ENCODE measurements at regions not wholly inside any gene's neighbourhood (a gene's known extent, or its start where the extent isn't known, plus 50 kb on each side); places are given as distances from the start of the nearest gene placed in this dataset.
"Not testable (repeated sequence)": the region's sequence is repeated elsewhere in the genome, so short reads cannot be mapped to it uniquely, and the experiment has no call there.

- no peak for DNase-seq
Measured at GRCh38 chr4:59727745-59728144, 1472.4 kb upstream of the ADGRL3 start.

DNA sequence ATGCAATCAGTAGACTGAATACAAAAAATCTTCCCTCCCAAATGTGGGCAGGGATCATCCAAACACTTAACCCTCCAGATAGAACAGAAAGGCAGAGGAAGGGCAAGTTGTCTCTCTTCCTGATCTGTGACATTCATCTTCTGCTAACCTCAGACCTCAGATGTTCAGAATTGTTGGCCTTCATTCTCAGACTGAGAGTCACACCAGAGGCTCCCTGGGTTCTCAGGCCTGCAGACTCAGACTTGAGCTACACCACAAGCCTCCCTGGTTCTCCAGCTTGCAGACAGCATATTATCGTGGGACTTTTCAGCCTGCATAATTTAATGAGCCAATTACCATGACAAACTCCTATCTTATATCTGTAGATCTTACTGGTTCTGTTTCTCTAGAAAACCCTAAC is 1471.6 kb upstream of the ADGRL3 start:
- no peak for DNase-seq

GRCh38 chr4:59729321-59729720 is 1470.8 kb upstream of the ADGRL3 start:
- DNase-seq: no peak

GRCh38 chr4:59748433-59748832 is 1451.7 kb upstream of the ADGRL3 start:
- DNase-seq: no peak

- DNase-seq: no peak
Measured at GRCh38 chr4:59759082-59759825, 1440.9 kb upstream of the ADGRL3 start.

- no peak for DNase-seq
Measured at GRCh38 chr4:59762344-59762743, 1437.8 kb upstream of the ADGRL3 start.

DNA sequence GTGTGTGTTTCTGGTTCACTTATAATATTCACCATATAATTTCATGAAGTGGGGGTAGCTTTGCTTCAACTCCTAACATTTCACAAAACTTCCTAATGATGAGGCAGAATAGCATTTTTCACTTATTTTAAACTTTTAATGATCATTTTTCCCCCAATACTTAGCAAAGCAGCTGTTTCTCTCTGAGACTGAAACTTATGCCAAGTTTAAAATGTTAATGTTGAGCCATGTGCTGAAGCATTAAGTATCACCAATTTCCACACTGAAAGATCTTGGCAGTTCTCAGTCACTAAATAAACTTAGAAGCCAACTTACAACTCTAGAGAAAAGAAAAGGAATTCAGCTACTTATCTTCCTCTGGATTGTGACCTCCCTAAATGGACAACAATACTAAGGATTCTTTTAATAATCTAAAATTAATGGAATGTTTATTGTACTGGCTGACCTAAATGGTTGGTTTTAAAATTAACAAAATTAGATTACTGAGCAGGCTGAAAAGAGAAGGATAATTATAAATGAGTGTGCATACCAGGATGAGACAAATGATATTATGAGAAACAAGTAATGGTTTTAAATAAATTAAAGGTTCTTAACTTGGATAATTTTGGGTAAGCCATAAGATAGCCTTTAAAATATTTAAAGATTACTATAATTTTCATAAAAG is 1429.4 kb upstream of the ADGRL3 start:
- no peak for DNase-seq

DNA sequence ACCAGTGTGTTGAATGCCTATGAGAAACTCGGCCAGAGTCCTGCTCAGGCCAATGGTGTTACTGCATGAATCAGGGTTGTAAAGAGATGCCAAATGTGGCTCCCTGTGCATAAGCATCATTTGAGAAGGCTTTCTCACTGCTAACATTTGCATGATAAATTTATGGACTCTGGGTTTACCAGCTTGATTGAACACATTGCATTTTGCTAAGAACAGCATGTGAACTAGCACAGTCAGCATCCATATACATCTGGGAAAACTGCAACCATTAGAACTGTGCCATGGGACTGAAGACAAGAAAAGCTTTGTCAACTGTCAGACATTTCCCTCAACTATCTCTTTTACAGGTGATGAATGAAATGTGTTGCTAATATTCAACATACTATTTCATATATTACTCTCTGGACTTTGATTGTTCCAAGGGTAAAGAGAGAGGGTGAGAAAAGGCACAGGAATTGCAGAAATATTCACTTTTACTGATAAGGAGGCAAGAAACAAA is 1427.4 kb upstream of the ADGRL3 start:
- no peak for DNase-seq

GRCh38 chr4:59780271-59780670 is 1419.9 kb upstream of the ADGRL3 start:
- DNase-seq: not testable (repeated sequence)

- DNase-seq: no peak
Measured at GRCh38 chr4:59805176-59805575, 1395.0 kb upstream of the ADGRL3 start.

DNA sequence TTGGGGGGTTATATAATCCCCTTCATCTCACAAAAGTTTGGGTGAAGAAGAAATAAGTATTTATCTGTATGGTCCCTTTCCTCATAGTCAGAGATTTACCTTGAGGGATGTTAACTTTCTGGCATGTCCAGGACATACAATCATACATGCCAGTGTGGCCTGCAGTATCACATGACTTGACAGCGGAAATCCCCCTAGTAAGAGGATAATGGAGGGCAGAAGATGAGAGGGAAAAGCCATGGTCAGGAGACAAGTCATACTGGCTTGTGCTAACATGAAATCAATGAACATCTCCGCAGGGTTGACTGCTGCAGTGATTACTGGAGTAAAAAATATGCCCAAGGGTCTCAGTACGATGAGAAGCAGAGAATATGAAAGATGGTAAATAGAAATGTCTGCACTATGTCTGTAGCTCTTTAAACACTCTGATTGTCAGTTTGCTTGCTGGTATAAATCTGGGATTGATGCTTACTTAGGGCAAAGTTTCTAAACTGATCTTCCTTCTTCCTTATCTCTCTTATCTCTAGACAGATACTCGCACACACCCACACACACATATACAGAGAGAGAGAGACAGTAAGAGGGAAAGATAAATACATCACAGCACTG is 1385.6 kb upstream of the ADGRL3 start:
- DNase-seq: no peak

DNA sequence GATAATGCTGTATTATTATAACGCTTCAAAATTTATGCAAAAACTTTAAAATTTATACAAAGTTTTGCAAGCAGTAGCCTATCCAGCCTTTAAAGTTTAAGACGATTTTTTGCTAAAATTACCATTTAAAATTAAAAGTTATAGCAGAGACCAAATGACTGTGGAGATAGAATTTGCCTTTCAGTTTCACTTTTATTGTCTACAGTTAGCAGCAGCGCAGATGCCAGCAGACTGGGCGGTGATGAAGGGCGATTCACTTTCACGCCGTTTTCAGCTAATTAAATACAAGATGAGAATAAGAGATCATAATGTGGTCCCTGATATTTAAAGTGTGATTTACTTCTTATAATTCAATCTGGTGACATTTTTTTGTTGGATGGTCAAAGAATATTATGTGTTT is 1381.5 kb upstream of the ADGRL3 start:
- peak; percentile 60 for DNase-seq

DNA sequence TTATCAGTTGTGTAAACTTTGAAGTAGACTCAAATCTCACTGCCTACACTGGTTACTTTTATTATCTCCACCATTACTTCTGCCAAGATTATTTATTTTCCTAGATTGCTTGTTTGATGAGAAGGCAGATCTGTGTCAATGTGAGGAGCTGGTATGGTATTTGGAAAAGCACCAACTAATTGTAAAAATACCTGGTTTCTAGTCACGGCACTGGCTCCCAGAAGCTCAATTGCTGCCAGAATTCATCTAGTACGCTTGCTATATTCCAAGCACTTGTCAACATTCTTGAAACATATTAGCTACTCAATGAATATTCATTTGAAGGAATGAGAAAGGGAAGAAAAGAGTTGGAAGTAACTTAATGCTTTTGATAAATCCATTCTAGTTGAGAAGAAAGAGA is 1376.8 kb upstream of the ADGRL3 start:
- DNase-seq: no peak

DNA sequence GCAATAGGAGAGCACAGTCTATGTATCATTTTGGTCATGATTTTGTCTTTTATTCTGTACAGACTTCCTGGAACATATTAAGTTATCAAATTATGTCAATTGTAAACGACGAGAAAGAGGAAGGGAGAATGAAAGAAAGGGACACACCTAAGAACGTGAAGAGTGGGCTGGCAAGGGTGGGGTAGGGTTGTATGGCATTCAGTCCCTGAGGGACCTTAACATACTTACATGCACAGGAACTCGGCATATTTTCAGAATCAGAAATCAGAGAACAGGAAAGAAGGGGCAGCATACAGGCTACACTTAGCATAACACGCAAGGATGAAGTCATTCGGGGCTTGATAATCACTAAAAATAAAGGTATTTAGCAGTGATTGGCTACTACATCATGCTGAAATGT is 1375.0 kb upstream of the ADGRL3 start:
- DNase-seq: no peak

DNA sequence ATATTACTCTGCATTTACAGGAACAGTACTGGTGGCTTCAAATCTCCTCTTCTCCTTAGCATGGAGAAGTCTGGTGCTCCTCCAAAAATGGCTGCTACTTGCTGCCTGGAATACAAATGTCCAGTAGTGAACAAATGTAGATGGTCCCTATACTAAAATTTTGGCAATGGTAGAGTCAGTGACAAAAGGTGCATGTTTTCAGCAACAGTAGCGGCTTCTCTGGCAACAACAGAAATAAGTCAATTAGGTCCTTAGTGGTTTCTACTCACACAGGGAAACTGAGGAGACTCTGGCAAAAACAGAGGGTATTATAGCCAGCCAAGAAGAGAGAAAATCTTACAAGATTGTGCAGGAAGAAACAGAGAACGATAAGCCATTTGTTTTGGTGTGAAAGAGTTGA is 1368.4 kb upstream of the ADGRL3 start:
- no peak for DNase-seq

- DNase-seq: no peak
Measured at GRCh38 chr4:59834943-59835342, 1365.2 kb upstream of the ADGRL3 start.

DNA sequence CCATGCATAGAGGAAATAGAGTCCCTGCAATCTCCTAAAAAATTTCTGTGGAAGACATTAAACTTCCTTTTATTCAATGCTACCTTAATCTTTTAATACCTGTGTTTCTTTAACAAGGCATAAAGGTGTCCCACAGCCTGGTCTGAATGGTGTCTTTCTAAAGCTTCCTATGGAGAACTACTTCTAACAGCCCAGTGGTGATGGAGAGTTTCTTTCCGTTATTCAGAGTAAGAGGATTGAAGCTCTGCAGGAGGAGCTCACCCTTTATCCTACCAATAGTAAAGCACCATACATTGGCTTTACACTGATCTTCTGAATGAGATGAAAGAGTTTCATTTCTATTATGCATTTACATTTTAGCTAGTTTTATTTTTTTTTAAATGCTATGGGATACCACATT is 1362.4 kb upstream of the ADGRL3 start:
- no peak for DNase-seq

DNA sequence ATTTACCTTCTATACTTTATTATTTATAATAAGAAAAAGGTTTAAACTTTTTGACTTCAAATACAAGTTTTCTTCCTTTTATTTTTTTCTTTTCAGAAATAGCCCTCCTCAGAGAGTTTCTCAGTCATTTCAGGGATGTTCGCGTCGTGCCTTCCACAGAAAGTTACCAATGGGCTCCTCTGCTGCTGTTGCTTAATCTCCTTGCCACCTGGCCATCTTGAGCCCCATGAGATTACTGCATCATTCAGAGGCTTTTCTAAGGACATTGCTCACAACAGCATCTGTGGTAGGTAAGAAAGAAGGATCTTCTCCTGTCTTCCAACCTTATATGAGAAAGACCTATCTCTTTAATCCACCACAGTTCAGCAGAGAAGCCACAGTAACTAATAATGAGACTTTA is 1361.9 kb upstream of the ADGRL3 start:
- no peak for DNase-seq

DNA sequence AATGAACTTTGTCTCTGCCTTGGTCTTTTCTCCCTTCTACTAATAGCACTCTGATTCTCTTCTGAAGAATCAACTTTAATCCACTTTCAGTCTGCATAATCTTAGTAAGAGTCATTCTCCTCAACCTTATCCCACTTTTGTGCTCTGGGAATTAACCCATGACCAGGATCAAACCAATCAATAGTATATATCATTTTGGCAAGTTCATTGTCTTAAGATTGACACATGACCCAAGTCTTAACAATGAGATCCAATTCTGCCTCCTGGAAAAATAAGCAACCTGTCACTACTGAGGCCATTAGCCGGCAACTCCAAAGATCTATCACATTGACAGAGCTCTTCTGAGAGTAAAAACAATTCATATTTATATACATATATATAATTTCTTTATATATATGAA is 1358.4 kb upstream of the ADGRL3 start:
- no peak for DNase-seq

DNA sequence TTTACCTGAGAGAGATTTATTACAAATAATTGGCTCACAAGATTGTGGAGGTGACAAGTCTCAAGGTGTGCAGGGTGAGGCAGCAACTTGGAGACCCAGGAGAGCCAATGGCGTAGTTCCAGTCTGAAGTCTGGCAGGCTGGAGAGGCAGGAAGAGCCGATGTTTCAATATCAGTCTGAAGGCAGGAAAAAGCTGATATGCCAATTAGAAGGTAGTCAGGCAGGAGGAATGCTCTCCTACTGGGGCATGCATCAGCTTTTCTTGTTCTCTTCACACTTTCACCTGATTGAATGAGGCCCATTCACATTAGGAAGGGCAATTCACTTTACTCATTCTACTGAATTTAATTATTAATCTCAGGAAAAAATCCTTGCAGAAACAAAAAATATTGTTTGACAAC is 1351.7 kb upstream of the ADGRL3 start:
- no peak for DNase-seq

DNA sequence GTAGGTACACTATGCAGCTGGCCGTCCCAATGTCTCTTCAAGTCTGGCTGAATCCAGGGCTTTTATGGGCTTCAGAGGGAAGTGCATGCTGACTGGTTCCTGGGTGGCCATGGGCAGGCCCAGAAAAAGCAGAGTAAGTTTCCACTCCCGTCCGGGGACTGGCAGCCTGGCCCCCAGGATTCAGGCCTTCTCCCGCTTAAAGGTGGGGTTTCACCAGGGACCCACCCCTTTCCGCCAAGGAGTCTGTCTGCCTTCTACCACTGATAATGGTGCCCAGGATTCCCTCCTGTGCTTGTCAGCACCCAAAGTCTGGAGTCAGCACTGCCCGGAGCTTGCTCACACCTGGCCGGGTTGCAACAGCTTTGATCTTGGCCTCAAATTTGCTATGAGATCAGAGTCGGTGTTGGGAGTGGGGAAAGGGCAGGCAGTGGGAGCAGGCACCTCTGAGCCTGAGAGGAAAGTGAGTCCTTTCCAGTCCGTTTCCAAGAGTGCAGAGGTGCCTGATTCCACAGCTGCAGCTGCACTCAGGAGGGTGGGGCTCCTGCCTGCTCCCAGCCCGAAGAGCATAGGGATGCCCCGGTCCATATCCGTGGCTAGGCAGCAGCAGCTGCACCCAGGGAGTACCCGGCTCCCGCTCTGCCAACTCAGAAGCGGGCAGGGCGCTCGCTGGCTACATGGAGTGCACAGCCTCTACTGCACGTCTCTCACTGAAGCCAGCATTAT is 1344.3 kb upstream of the ADGRL3 start:
- no peak for DNase-seq

- DNase-seq: no peak
Measured at GRCh38 chr4:59869056-59869455, 1331.1 kb upstream of the ADGRL3 start.

DNA sequence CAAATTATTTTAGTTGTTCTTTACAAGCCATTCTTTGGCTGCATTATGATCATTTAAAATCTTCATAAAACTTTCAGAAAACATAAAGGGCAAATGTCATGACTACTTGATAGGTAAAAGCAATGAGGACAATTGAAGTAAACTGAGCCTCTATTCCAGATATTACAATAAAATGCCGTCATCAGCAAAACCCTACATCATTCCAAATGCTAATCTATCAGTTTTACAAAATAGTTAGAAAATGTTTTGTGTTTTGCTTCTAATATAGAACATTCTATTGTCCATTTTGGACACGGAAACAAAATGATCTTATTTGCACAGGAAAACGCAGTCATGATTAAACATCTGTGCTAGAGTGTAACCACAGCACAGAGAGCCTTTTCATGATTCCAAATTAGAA is 1330.6 kb upstream of the ADGRL3 start:
- DNase-seq: no peak

DNA sequence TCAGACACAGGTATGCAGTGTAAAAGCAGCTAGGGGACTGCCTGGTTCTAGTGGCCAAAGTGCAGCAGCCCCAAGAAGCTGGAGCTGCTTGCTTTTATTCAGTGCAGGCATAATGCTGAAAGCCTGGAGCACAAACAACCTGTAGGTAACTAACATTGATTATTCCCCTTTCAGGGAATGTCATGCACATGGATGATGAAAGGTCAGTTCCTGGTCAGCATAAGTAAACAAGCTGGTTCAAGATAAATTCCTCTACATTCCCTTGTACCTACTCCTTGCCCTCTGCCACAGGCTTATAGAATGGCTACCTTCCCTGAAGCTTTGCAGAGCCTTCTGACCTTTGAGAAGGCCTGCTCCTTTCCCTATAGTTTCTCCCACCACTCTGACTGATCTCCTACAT is 1318.5 kb upstream of the ADGRL3 start:
- no peak for DNase-seq

All from hematopoietic multipotent progenitor cell treated with erythropoietin and hydrocortisone succinate and interleukin-3 and kit ligand, for 8 days (in vitro differentiated cells).